Fibroblast of villous mesenchyme (primary cell): ENCODE measurements at regions not wholly inside any gene's neighbourhood (a gene's known extent, or its start where the extent isn't known, plus 50 kb on each side); places are given as distances from the start of the nearest gene placed in this dataset.

Source experiments
- DNase-seq: peaks from one replicate; pipeline ENCODE4 v3.0.0-alpha.2; 2010; ENCODE audit warnings: low read depth
- H3K4me3 ChIP-seq: 2 replicates; pipeline ENCODE4 v1.5.1; 2011; ENCODE audit warnings: low read depth, mild to moderate bottlenecking, low read length
- TF ChIP-seq, protein P1 (sequence below): IDR thresholded peaks from 2 replicates; pipeline ENCODE4 v1.5.1; 2012; ENCODE audit warnings: low read depth, mild to moderate bottlenecking, low read length; ENCODE audit not compliant: insufficient read depth

DNA sequence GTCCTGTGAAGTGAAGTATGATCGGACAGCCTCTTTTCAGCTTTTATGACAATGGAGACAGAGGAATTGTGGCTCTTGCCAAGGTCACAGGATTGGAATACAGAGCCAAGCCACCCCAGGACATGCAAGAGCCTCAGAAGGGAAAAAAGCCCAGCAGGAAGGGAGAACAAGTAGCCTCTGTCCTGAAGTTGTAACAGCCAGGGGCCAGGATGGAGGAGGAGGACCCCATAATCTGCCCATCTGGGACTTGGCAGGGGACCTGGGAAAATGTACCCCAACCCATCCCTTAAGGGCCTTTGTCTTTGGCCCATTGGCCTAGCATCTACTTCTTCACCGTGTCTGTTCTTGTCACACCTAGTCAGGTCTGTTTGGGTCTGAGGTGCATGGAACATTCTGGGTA is 60.4 kb upstream of the POLG start:
- TF ChIP-seq, protein P1, sequence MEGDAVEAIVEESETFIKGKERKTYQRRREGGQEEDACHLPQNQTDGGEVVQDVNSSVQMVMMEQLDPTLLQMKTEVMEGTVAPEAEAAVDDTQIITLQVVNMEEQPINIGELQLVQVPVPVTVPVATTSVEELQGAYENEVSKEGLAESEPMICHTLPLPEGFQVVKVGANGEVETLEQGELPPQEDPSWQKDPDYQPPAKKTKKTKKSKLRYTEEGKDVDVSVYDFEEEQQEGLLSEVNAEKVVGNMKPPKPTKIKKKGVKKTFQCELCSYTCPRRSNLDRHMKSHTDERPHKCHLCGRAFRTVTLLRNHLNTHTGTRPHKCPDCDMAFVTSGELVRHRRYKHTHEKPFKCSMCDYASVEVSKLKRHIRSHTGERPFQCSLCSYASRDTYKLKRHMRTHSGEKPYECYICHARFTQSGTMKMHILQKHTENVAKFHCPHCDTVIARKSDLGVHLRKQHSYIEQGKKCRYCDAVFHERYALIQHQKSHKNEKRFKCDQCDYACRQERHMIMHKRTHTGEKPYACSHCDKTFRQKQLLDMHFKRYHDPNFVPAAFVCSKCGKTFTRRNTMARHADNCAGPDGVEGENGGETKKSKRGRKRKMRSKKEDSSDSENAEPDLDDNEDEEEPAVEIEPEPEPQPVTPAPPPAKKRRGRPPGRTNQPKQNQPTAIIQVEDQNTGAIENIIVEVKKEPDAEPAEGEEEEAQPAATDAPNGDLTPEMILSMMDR = no peak
- DNase-seq = no peak
- H3K4me3 ChIP-seq = no peak overlapping the region

DNA sequence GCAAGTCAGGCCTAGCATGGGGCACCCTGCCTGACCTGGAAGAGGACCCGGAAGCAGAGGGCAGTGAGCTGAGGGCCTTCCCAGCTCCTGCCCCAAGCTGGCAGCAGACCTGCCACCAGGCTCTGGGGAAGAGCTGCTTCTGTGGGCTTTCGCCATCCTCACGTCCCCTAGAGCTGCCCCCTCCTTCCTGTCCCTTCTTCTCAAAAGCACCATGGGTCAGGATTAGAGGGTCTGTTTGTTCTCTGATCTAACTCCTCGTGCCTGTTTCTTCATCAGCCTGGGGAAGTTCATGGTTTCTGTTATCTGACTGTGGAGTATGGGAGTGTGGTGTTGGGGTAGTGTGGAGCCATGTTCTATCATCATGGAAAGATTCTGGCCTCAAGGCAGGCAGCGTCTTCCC is 58.4 kb upstream of the POLG start:
- TF ChIP-seq, protein P1 = no peak
- H3K4me3 ChIP-seq = no peak overlapping the region
- no peak for DNase-seq

DNA sequence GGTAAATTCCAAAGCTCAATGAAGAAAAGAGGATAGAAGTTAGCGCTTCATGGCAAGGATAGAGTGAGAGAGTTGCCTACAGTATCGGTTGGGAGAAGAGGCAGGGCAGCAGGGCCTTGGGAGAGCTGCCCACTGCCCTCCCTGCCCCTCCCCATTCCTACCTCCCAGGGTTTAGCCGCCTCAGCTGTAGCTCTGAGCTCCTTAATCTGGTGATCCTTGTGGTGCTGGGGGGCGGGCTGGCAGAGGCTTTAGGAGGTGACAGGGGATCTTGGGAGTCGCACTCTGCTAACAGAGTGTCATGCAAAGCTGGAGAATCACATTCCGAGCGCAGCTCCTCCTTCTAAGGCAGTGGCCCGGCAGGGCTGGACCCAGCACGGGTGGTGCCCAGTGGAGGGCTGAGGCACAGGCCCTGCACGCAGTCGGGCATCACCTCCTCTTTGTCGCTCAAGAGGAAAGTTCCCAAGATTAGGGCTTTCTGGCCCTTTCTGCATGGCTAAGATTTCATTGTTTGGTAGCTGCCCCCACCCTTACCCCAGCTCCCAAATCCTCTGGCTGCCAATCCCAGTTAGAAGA is 57.1 kb upstream of the POLG start:
- no peak for DNase-seq
- H3K4me3 ChIP-seq = no peak overlapping the region
- TF ChIP-seq, protein P1 = no peak

DNA sequence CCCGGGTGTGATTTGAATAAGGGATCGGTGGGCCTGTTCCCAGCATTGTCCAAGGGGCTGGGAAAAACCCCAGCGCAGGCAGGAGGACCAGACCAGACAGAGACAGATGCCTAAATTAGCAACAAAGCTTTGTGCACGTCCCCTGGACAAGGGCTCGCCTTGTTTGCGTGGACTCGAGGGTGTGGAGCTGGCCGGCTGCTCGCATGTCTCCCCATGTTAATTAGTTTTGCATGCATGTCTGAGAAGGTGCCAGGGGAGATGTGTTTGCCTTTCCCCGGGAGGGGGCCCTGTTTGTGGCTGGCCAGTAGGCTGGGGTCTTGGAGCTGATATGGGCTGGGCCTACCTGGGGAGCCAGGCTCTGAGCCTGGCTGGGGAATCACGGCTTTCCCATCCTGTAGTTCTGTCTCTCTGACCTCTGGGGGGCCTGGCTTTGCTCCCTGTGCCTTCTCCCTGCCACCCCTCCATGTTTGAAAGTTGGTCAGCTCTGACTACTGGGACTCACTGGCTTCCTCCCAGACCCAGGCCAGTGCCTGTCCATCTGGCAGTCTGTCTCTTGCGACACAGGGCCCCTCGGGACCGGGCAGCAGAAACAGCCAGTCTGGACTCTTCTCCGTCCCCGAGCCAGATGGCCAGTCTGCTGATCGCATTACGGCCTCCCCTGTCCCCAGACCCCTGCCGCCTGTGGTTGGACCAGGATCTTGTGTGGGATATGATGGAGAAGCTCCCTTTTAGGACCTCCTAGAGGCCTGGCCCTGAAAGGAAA is 55.4 kb upstream of the POLG start:
- no peak overlapping the region for H3K4me3 ChIP-seq
- DNase-seq = no peak
- TF ChIP-seq, protein P1 = no peak

DNA sequence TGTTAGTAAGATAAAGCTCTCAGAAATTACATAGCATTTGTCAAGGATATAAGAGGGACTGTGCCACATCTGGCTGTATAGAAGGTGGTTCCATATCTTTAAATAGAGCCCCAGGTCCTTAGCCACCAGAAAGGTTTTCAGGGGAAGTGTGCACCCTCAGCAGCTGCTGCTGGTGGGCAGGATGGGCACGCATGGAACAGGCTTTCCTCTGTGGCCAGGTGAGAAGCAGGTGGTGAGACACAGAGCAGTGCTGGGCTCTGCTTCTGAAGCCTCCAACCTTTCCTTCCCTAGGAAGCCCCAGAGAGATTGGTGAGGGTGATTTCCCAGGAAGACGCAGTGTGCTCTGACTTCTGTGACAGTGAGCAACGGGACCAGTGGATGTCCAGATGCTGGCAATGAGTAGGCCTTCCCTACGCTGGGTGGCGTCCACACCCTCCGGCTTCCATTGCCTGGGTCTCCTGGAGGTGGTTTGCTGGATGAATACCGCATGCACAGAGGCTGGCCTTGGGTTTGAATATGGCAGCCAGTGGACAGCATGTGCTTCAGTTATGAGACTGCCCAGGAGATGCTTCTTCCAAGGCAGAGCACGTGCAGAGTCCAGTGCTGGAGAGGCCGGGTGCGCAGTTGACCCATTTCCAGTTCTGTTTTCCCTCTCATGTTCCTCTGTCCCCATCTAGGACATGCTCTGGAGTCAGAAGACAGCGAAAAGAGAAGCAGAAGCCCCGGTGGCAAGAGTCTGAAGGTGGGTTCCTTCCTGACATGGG is 52.7 kb upstream of the POLG start:
- no peak overlapping the region for H3K4me3 ChIP-seq
- TF ChIP-seq, protein P1 = no peak
- no peak for DNase-seq

DNA sequence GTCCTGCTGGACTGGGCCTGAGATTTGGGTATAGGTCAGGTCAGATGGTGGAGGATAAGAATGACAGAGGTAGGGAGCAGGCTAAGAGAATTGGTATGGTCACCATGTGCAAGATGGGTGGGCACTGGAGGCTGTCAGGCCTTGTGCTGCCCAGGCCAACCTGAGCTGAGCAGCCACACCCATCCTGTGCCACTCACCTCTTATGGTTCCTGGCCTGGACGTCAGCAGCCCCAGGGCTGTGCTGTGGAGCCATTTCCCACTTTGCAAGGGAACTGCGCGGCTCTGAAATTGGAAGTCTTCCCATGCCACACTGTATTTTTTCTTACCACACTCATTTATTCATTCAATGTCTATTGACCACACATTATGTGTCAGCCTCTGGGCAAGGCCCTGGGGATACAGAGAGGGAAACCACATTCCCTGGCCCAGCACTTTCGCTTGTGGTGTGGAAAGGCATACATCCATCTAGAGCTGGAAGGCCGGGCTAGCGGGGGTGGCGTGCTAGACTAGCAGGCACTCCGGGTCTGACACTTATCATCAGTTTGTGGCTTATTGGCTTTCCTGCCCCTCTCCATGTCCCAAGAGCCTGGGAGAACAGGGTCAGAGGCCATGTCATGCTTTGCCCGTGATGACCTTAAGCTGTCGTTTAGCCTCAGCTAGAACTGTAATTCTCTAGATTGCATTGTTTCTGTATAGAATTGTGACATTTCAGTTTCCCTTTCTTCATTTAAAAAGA is 51.1 kb upstream of the POLG start:
- TF ChIP-seq, protein P1 = no peak
- DNase-seq = no peak
- no peak overlapping the region for H3K4me3 ChIP-seq
